A549 (cell line): ENCODE measurements at regions not wholly inside any gene's neighbourhood (a gene's known extent, or its start where the extent isn't known, plus 50 kb on each side); places are given as distances from the start of the nearest gene placed in this dataset.

Experiments used
- CBX2 ChIP-seq: fragments of 200-600 bp; sonication (generic); IDR thresholded peaks from 2 replicates; pipeline ENCODE4 v1.6.1; 2016; ENCODE audit warnings: low read depth, mild to moderate bottlenecking, borderline replicate concordance
- CEBPB ChIP-seq, 2 experiments: fragments of >200 bp in 1 of 2; sonication (Bioruptor Twin) in 1 of 2; formaldehyde crosslinking in 1 of 2; IDR thresholded peaks; 2 replicates each; pipeline ENCODE4 v1.6.1; 2012 to 2016
- CHD4 ChIP-seq: fragments of 200-600 bp; sonication (generic); IDR thresholded peaks from 2 replicates; pipeline ENCODE4 v1.6.1; 2016; ENCODE audit warnings: antibody characterized with exemption, mild to moderate bottlenecking, borderline replicate concordance
- EP300 ChIP-seq, 2 experiments: fragments of >200 bp; sonication (Bioruptor Twin); formaldehyde crosslinking; IDR thresholded peaks; 2 replicates in 1 of 2; 3 replicates in 1 of 2; pipeline ENCODE4 v1.6.1; 2016 to 2017
- FOSL2 ChIP-seq, 2 experiments: fragments of 450-650 bp in 1 of 2; fragments of >200 bp in 1 of 2; sonication (Bioruptor Twin) in 1 of 2; formaldehyde crosslinking; IDR thresholded peaks; 2 replicates each; pipeline versions ENCODE4 v1.5.0 to v1.6.1; 2016 to 2020; ENCODE audit warnings: mild to moderate bottlenecking in 1 of 2, moderate library complexity in 1 of 2
- GATA3 ChIP-seq: IDR thresholded peaks from 2 replicates; pipeline ENCODE4 v1.6.1; 2012; ENCODE audit warnings: borderline replicate concordance
- HDAC2 ChIP-seq: fragments of 200-600 bp; sonication (generic); IDR thresholded peaks from 2 replicates; pipeline ENCODE4 v1.6.1; 2016
- KDM1A ChIP-seq: fragments of 200-600 bp; sonication (generic); IDR thresholded peaks from 2 replicates; pipeline ENCODE4 v1.6.1; 2016; ENCODE audit warnings: low read depth, mild to moderate bottlenecking
- MAFK ChIP-seq: fragments of 450-650 bp; IDR thresholded peaks from 2 replicates; pipeline ENCODE4 v1.6.1; 2014; ENCODE audit not compliant: partially characterized antibody
- MAX ChIP-seq: IDR thresholded peaks from 2 replicates; pipeline ENCODE4 v1.6.1; 2012
- MAZ ChIP-seq: fragments of 150-350 bp; IDR thresholded peaks from 2 replicates; pipeline ENCODE4 v1.6.1; 2014; ENCODE audit warnings: antibody characterized with exemption, low read depth, low read length, borderline replicate concordance
- REST ChIP-seq: fragments of 200-600 bp; sonication (generic); IDR thresholded peaks from 2 replicates; pipeline ENCODE4 v1.6.1; 2016; ENCODE audit warnings: antibody characterized with exemption, mild to moderate bottlenecking, moderate library complexity
- TF ChIP-seq, protein P1 (sequence below): fragments of >200 bp; sonication (Bioruptor Twin); formaldehyde crosslinking; IDR thresholded peaks from 3 replicates; pipeline ENCODE4 v1.5.1; 2016

DNA sequence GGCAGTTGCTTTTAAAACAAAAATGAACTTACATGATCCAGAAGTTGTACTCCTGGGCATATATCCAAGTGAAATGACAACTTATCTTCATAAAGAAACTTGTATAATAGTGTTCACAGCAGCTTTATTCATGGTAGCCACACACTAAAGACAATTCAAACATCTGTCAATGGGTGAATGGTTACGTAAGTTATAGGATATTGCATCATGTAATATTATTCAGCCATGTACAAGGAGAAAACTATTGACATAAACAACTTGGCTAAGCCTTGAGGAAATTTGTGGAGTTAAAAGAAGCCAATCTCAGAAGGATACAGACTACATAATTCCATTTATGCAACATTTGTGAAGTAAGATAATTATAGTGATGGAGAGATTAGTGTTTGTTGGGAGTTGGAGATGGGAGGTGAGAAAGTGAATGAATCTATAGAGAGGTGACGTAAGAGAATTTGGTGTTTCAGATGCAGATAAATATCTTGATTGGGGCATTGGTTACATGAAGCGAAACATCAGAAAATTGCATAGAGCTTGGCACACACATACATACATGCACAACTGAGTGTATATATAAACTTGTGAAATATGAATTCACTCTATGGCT, 49.9 kb upstream of the GRIK1 start:
- no peak for TF ChIP-seq CBX2
- TF ChIP-seq REST = no peak
- no peak for TF ChIP-seq GATA3
- TF ChIP-seq KDM1A = no peak
- TF ChIP-seq, protein P1, sequence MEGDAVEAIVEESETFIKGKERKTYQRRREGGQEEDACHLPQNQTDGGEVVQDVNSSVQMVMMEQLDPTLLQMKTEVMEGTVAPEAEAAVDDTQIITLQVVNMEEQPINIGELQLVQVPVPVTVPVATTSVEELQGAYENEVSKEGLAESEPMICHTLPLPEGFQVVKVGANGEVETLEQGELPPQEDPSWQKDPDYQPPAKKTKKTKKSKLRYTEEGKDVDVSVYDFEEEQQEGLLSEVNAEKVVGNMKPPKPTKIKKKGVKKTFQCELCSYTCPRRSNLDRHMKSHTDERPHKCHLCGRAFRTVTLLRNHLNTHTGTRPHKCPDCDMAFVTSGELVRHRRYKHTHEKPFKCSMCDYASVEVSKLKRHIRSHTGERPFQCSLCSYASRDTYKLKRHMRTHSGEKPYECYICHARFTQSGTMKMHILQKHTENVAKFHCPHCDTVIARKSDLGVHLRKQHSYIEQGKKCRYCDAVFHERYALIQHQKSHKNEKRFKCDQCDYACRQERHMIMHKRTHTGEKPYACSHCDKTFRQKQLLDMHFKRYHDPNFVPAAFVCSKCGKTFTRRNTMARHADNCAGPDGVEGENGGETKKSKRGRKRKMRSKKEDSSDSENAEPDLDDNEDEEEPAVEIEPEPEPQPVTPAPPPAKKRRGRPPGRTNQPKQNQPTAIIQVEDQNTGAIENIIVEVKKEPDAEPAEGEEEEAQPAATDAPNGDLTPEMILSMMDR = no peak
- no peak for TF ChIP-seq FOSL2 (IDR thresholded peaks at IDR 0.05)
- TF ChIP-seq FOSL2 (CRISPR knock-in tag; IDR thresholded peaks at IDR 0.05) = no peak
- TF ChIP-seq EP300 (IDR thresholded peaks at IDR 0.05) = no peak
- no peak for TF ChIP-seq HDAC2
- no peak for TF ChIP-seq CHD4
- no peak for TF ChIP-seq MAFK
- TF ChIP-seq MAZ = no peak
- TF ChIP-seq MAX = no peak
- no peak for TF ChIP-seq CEBPB (IDR thresholded peaks at IDR 0.05)
